ENCODE measurements at regions not wholly inside any gene's neighbourhood (a gene's known extent, or its start where the extent isn't known, plus 50 kb on each side); places are given as distances from the start of the nearest gene placed in this dataset.

GRCh38 chr11:123357990-123358827, 71.9 kb upstream of the GRAMD1B start:
- TF ChIP-seq GATA3 (IDR thresholded peaks at IDR 0.05; ENCODE audit: low read depth, low read length) (no peak), GATA2 (IDR thresholded peaks at IDR 0.05; ENCODE audit: low read depth, low read length) (no peak)

- TF ChIP-seq GATA2 (IDR thresholded peaks at IDR 0.05; ENCODE audit: low read depth, low read length) (no peak), GATA3 (IDR thresholded peaks at IDR 0.05; ENCODE audit: low read depth, low read length) (no peak)
These were observed 72.6 kb upstream of the GRAMD1B start for GRCh38 chr11:123357353-123357989.

- TF ChIP-seq GATA3 (IDR thresholded peaks at IDR 0.05; ENCODE audit: low read depth, low read length) (no peak), GATA2 (IDR thresholded peaks at IDR 0.05; ENCODE audit: low read depth, low read length) (no peak)
These were observed 73.5 kb upstream of the GRAMD1B start for GRCh38 chr11:123356539-123356938.

GRCh38 chr11:123354371-123354975, 75.6 kb upstream of the GRAMD1B start:
- no peak for TF ChIP-seq GATA3 (IDR thresholded peaks at IDR 0.05; ENCODE audit: low read depth, low read length)
- TF ChIP-seq GATA2 (IDR thresholded peaks at IDR 0.05; ENCODE audit: low read depth, low read length) = no peak

GRCh38 chr11:123351375-123351774, 78.7 kb upstream of the GRAMD1B start:
- TF ChIP-seq GATA2 (IDR thresholded peaks at IDR 0.05; ENCODE audit: low read depth, low read length) (no peak), GATA3 (IDR thresholded peaks at IDR 0.05; ENCODE audit: low read depth, low read length) (no peak)

GRCh38 chr11:123349382-123349781, 80.7 kb upstream of the GRAMD1B start:
- TF ChIP-seq GATA3 (IDR thresholded peaks at IDR 0.05; ENCODE audit: low read depth, low read length) (no peak), GATA2 (IDR thresholded peaks at IDR 0.05; ENCODE audit: low read depth, low read length) (no peak)

- TF ChIP-seq GATA3 (IDR thresholded peaks at IDR 0.05; ENCODE audit: low read depth, low read length) (no peak), GATA2 (IDR thresholded peaks at IDR 0.05; ENCODE audit: low read depth, low read length) (no peak)
These were observed 85.2 kb upstream of the GRAMD1B start for GRCh38 chr11:123344790-123345357.

GRCh38 chr11:123338997-123339752, 90.9 kb upstream of the GRAMD1B start:
- TF ChIP-seq GATA2 (IDR thresholded peaks at IDR 0.05; ENCODE audit: low read depth, low read length) (no peak), GATA3 (IDR thresholded peaks at IDR 0.05; ENCODE audit: low read depth, low read length) (no peak)

- TF ChIP-seq GATA2 (IDR thresholded peaks at IDR 0.05; ENCODE audit: low read depth, low read length) (no peak), GATA3 (IDR thresholded peaks at IDR 0.05; ENCODE audit: low read depth, low read length) (no peak)
These were observed 91.7 kb upstream of the GRAMD1B start for GRCh38 chr11:123338266-123338800.

GRCh38 chr11:123334925-123335324, 95.1 kb upstream of the GRAMD1B start:
- TF ChIP-seq GATA3 (IDR thresholded peaks at IDR 0.05; ENCODE audit: low read depth, low read length) = no peak
- TF ChIP-seq GATA2 (IDR thresholded peaks at IDR 0.05; ENCODE audit: low read depth, low read length) = no peak

GRCh38 chr11:123330948-123331347, 99.1 kb upstream of the GRAMD1B start:
- no peak for TF ChIP-seq GATA2 (IDR thresholded peaks at IDR 0.05; ENCODE audit: low read depth, low read length)
- no peak for TF ChIP-seq GATA3 (IDR thresholded peaks at IDR 0.05; ENCODE audit: low read depth, low read length)

- TF ChIP-seq GATA3 (IDR thresholded peaks at IDR 0.05; ENCODE audit: low read depth, low read length) (no peak), GATA2 (IDR thresholded peaks at IDR 0.05; ENCODE audit: low read depth, low read length) (no peak)
These were observed 99.6 kb upstream of the GRAMD1B start for GRCh38 chr11:123330471-123330870.

GRCh38 chr11:123330071-123330470, 100.0 kb upstream of the GRAMD1B start:
- TF ChIP-seq GATA2 (IDR thresholded peaks at IDR 0.05; ENCODE audit: low read depth, low read length) (peak; percentile 57), GATA3 (IDR thresholded peaks at IDR 0.05; ENCODE audit: low read depth, low read length) (peak; percentile 64)
